ENCODE measurements at regions not wholly inside any gene's neighbourhood (a gene's known extent, or its start where the extent isn't known, plus 50 kb on each side); places are given as distances from the start of the nearest gene placed in this dataset.

- H3K9ac ChIP-seq (ENCODE audit: insufficient read depth, low read depth, low read length), result no peak overlapping the region
- H3K79me2 ChIP-seq (ENCODE audit: insufficient read depth, low read length), result no peaks in the 10 kb centered on the region
- no peak for ATAC-seq
- 0 out of 2 replicates have a peak, but pooled peaks cover 2% of the 10 kb centered on the region for H4K20me1 ChIP-seq (ENCODE audit: insufficient read depth, low read length)
- no peaks in the 10 kb centered on the region for H3K36me3 ChIP-seq (replicated peaks in 1 of 2; ENCODE audit: control insufficient read depth in 1 of 2, insufficient read depth in 2 of 2, low read length in 2 of 2)
- DNase-seq (ENCODE audit: low spot score), result no peak
- CTCF ChIA-PET (ENCODE audit: low intra/inter-chr PET ratio, low total read pairs), result no interaction called here
- no TSS peak for BruUV-seq (replicated peaks)
- WGBS (ENCODE audit: low lambda C conversion rate), result 48% methylated on average over 7 of the region's 12 CpGs
- no peak for TF ChIP-seq ZFP36L2 (CRISPR knock-in tag; IDR thresholded peaks at IDR 0.05)
- POLR2A ChIA-PET, result no interaction called here
- H3K4me2 ChIP-seq (ENCODE audit: low read depth, low read length), result no peak overlapping the region
- no peaks in the 10 kb centered on the region for H3K9me3 ChIP-seq (ENCODE audit: low read length)
- in situ Hi-C loops (cut with HindIII; ENCODE audit: extremely low pct_ligation_motif_present, low pct_unique_long_range_greater_than_20kb) (no loop called here), intact Hi-C loops (cut with micrococcal nuclease; ENCODE audit: unreplicated experiment) (no loop called here)
- FAIRE-seq, result no peak
- H3K27ac ChIP-seq (ENCODE audit: extremely low read length, insufficient read depth, low read length), result no peak overlapping the region
- H3K4me3 ChIP-seq (replicated peaks in 1 of 3; ENCODE audit: insufficient read depth in 1 of 3, low read depth in 2 of 3, low read length in 3 of 3), result no peak overlapping the region
- peaks cover 4 to 19% of the 10 kb centered on the region in 2 experiments; a peak in 3 of 5 replicates for H3K27me3 ChIP-seq (ENCODE audit: control insufficient read depth in 1 of 2, insufficient read depth in 2 of 2, low read length in 2 of 2)
- no peak overlapping the region for H2AFZ ChIP-seq (ENCODE audit: low read length)
- H3K4me1 ChIP-seq (ENCODE audit: insufficient read depth, low read length), result no peaks in the 10 kb centered on the region
Observed at GRCh38 chr22:47566491-47566890, 804.0 kb downstream of the TBC1D22A start.

GRCh38 chr22:47565607-47566006 is 803.2 kb downstream of the TBC1D22A start:
- no peak overlapping the region for H2AFZ ChIP-seq (ENCODE audit: low read length)
- POLR2A ChIA-PET, result no interaction called here
- FAIRE-seq, result no peak
- H3K79me2 ChIP-seq (ENCODE audit: insufficient read depth, low read length), result no peaks in the 10 kb centered on the region
- H3K27ac ChIP-seq (ENCODE audit: extremely low read length, insufficient read depth, low read length), result no peak overlapping the region
- no peak overlapping the region for H3K4me2 ChIP-seq (ENCODE audit: low read depth, low read length)
- H4K20me1 ChIP-seq (ENCODE audit: insufficient read depth, low read length), result 0 out of 2 replicates have a peak, but pooled peaks cover 2% of the 10 kb centered on the region
- no peak for DNase-seq (ENCODE audit: low spot score)
- in situ Hi-C loops (cut with HindIII; ENCODE audit: extremely low pct_ligation_motif_present, low pct_unique_long_range_greater_than_20kb), result no loop called here
- ATAC-seq, result no peak
- CTCF ChIA-PET (ENCODE audit: low intra/inter-chr PET ratio, low total read pairs), result no interaction called here
- no peak for TF ChIP-seq SRSF4 (IDR thresholded peaks at IDR 0.05; ENCODE audit: low read depth, low read length, poor library complexity, severe bottlenecking)
- no peak for TF ChIP-seq SAFB2 (CRISPR knock-in tag; IDR thresholded peaks at IDR 0.05; ENCODE audit: borderline replicate concordance, low read depth)
- no peak for TF ChIP-seq ZMAT5 (CRISPR knock-in tag; IDR thresholded peaks at IDR 0.05; ENCODE audit: borderline replicate concordance, low read depth)
- TF ChIP-seq E2F2 (CRISPR knock-in tag; IDR thresholded peaks at IDR 0.05; ENCODE audit: borderline replicate concordance), result no peak
- no peaks in the 10 kb centered on the region for H3K36me3 ChIP-seq (replicated peaks in 1 of 2; ENCODE audit: control insufficient read depth in 1 of 2, insufficient read depth in 2 of 2, low read length in 2 of 2)
- no TSS peak for BruUV-seq (replicated peaks)
- peaks cover 4 to 19% of the 10 kb centered on the region in 2 experiments; a peak in 3 of 5 replicates for H3K27me3 ChIP-seq (ENCODE audit: control insufficient read depth in 1 of 2, insufficient read depth in 2 of 2, low read length in 2 of 2)
- intact Hi-C loops (cut with micrococcal nuclease; ENCODE audit: unreplicated experiment), result no loop called here
- no peak overlapping the region for H3K4me3 ChIP-seq (replicated peaks in 1 of 3; ENCODE audit: insufficient read depth in 1 of 3, low read depth in 2 of 3, low read length in 3 of 3)
- 3% methylated on average over 4 of the region's 4 CpGs for WGBS (ENCODE audit: low lambda C conversion rate)
- no peak overlapping the region for H3K9ac ChIP-seq (ENCODE audit: insufficient read depth, low read depth, low read length)
- H3K9me3 ChIP-seq (ENCODE audit: low read length), result no peaks in the 10 kb centered on the region
- H3K4me1 ChIP-seq (ENCODE audit: insufficient read depth, low read length), result no peaks in the 10 kb centered on the region

Data from HepG2 (cell line).